ENCODE measurements at regions not wholly inside any gene's neighbourhood (a gene's known extent, or its start where the extent isn't known, plus 50 kb on each side); places are given as distances from the start of the nearest gene placed in this dataset.

- TF ChIP-seq, protein P1, sequence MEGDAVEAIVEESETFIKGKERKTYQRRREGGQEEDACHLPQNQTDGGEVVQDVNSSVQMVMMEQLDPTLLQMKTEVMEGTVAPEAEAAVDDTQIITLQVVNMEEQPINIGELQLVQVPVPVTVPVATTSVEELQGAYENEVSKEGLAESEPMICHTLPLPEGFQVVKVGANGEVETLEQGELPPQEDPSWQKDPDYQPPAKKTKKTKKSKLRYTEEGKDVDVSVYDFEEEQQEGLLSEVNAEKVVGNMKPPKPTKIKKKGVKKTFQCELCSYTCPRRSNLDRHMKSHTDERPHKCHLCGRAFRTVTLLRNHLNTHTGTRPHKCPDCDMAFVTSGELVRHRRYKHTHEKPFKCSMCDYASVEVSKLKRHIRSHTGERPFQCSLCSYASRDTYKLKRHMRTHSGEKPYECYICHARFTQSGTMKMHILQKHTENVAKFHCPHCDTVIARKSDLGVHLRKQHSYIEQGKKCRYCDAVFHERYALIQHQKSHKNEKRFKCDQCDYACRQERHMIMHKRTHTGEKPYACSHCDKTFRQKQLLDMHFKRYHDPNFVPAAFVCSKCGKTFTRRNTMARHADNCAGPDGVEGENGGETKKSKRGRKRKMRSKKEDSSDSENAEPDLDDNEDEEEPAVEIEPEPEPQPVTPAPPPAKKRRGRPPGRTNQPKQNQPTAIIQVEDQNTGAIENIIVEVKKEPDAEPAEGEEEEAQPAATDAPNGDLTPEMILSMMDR (IDR thresholded peaks at IDR 0.05): no peak
- no peak for TF ChIP-seq ZFX (IDR thresholded peaks at IDR 0.05; ENCODE audit: borderline replicate concordance)
Observed at GRCh38 chr18:65498605-65499004, 252.2 kb upstream of the CDH7 start.

All from 22Rv1 (cell line).